Head of caudate nucleus (tissue), 42 donors: ENCODE measurements at regions not wholly inside any gene's neighbourhood (a gene's known extent, or its start where the extent isn't known, plus 50 kb on each side); places are given as distances from the start of the nearest gene placed in this dataset.

Experiments used
- DNase-seq, 42 donors: peaks; one replicate each; pipeline versions ENCODE4 v3.0.0 to v3.0.0-alpha.2; 2020 to 2021; ENCODE audit warnings: mixed read lengths in 7 of 42
- intact Hi-C: fragments of 100-400 bp; cut with DNase I; formaldehyde crosslinking; loops from one replicate; pipeline ENCODE4 v1.15.0; 2022

GRCh38 chr5:89265511-89266179 lies 382.7 kb upstream of the MEF2C start:
- intact Hi-C loops, result no loop called here
- DNase-seq, result no peak

GRCh38 chr5:89263846-89264245 lies 380.9 kb upstream of the MEF2C start:
- intact Hi-C loops, result no loop called here
- DNase-seq, result no peak

- intact Hi-C loops, result no loop called here
- no peak for DNase-seq
Observed at GRCh38 chr5:89262030-89262429, 379.0 kb upstream of the MEF2C start.

GRCh38 chr5:89260254-89260653 lies 377.3 kb upstream of the MEF2C start:
- intact Hi-C loops, result no loop called here
- no peak for DNase-seq

DNA sequence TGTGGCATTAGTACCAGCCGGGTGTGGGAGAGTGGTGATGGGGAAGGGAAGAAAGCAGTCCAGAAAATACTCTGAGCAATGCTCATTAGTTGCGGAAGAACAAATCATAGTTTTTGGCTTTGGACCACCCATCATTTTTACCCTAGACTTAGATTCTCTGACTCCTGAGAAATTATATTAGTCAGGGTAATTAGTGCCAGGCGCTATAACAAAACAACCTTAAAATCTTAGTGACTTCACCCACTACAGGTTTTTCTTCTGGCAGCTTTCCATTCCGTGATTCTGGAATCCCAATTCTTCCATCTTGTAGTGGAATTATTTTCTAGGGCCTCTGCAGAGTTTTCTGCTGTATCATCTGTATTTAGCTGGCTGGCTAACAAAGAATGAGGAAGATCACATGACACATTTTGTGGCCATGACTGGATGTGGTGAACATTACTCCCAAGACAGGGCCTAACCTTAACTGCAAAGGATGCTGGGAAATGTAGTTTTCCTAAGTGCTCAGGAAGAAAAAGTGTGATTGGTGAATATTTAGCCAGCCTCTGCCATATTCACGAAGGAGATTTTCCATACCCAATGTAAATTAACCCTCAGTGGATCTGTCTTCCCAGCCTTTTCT lies 373.0 kb upstream of the MEF2C start:
- intact Hi-C loops, result no loop called here
- no peak for DNase-seq

DNA sequence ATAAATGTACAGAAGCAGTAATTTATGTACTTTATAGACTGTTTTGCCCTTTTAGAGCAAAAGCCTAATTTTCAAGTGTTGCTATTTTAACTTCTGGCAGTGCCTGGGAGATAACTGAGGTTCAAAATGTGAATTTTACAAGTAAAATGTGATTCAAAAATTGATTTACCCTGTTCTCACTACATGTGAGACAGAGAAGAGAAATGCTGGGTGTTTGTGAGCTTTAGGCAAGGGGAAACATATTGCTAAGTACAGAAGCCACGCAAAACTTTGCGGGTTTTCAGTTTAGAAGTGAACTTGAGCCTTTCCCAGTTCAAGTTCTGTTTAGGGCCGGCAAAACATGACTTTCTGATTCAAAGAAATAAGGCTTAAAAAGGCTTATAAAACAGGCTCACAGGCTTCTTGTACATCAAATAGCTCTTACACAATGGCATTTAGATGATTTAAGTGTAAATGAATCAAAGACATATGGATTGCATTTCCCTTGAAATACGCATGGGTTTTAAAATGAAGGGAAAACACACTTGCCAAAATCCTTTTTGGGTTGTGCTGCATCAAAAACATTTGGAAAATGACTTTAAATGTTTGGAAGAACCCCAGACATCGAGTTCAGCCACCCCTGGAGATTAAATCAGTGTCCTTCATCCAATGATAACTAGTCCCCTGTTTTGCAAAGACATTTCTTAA lies 370.8 kb upstream of the MEF2C start:
- no peak for DNase-seq
- intact Hi-C loops, result no loop called here

GRCh38 chr5:89246864-89247263 lies 363.9 kb upstream of the MEF2C start:
- intact Hi-C loops, result no loop called here
- no peak for DNase-seq

DNA sequence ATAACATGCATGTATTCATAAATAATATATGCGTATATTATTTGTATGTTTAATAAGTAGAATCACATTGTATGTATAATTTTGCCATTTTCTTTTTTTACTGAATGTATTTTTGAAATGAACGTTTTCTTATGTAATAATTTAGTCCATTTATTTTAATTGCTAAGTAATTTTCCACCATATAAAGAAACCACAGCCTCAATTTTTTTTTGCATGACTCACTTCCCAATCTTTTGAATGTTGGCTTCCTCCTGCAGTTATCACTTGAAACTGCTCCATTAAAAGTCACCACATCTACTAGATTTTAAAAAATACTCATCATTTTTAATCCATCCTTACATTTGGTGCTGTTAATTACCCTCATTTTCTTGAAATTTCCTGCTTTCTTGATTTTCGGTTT lies 363.3 kb upstream of the MEF2C start:
- DNase-seq, result no peak
- intact Hi-C loops, result no loop called here

DNA sequence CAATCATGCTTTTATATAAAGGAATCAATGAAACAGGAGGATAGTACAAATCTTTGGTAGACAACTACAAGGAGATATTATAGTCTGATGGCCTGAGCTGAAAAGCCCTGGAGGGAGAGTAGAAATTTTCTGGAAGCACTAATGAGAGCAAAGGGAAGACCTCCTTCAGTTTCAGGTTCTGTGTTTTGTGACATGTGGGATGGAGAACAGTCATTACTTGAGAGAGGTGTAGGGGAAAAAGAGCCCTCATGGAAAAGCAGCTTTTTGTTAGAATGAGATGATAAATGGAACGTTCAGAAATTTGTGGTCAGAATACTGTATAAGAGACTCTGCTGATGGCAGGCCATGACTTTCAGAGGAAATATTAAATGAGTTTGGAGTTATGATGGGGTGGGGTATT lies 360.6 kb upstream of the MEF2C start:
- no peak for DNase-seq
- intact Hi-C loops, result no loop called here

DNA sequence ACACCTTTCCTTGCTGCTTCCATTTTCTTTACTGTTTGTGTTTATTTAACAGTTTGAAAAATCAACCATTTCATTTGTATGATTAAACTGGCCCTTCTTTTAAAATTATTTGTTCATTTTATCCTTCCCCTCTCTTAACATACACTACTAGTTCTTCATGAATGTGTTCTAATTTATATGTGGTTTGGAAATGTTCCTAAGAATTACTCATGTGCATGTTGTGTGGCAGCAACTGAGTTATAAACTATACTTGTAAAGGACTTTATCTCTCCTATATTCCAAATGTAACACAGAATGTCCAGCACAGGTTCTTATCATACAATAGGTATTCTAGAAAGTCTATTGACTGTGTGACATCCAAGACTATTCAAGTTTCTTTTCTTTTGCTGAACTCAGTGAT lies 358.2 kb upstream of the MEF2C start:
- DNase-seq, result no peak
- intact Hi-C loops, result no loop called here

DNA sequence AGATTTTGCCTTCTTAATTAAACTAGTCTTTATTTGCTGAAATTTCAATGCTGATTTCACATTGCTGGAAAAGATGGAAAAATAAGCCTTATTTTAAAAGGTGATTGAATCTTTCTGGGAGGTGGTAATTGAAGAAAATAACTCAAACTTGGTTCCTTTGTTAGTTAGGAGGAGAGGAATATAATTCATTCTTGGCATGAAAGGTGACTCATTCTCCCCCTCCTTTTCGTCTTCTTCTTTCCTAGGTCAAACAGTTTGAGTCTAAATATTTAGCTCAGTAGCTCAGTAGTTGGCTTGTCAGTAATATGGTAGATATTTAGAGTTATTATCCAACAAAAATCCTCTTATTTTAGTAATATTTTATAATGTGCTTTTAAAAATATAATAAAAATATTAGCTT lies 353.9 kb upstream of the MEF2C start:
- no peak for DNase-seq
- intact Hi-C loops, result no loop called here

GRCh38 chr5:89233462-89233861 lies 350.5 kb upstream of the MEF2C start:
- no peak for DNase-seq
- intact Hi-C loops, result no loop called here

- DNase-seq, result no peak
- intact Hi-C loops, result no loop called here
Observed at GRCh38 chr5:89232139-89232603, 349.2 kb upstream of the MEF2C start.

DNA sequence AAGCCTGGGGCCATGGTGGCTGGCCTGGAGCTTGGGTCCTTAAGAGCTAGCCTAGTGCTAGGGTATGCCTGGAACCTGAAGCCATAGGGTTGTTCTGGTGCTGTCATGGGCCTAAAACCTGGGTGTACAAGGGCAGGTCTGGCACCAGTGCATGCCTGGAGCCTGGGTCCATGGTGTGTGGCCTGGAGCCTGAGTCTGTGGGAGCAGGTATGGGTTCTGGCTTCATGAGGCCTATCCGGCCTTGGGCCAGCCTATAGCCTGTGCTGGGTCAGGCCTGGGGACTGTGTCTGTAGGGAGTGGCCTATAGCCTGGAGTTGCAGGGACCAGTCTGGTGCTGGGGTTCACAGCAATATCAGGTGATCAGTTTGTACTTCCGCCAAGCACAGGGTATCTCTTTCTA lies 347.2 kb upstream of the MEF2C start:
- DNase-seq, result no peak
- intact Hi-C loops, result no loop called here

DNA sequence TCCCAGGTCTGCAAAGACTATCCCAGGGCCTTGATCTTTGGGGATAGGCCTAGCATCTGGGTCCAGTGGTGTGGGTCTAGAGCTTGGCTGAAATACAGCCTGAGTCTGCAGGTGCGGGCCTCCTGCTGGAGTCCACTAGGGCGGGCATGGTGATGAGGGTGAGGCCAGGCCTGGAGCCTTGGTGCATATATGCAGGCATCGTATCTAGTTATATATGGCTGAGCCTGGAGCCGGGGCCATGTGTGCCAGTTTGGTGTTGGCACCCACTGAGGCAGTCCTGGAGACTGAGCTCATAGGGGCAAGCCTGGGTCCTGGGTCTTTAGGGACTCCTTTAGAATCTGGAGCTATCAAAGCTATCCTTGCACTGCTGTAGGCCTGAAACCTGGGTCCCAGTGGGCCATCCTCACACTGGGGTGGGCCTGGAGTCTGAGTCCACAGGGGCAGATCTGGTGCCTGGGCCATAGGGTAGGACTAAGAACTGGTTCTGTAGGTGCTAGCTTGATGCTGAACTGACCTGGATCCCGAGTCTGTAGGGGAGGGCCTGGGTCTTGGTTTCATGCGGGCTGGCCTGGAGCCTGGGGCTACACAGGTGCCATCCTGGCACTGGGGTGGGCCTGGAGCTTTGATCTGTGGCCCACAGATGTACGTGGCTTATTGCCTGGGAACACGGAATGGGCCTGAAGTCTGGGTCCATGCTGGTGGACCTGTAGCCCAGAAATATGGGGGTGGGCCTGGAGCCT lies 346.5 kb upstream of the MEF2C start:
- intact Hi-C loops, result no loop called here
- no peak for DNase-seq

DNA sequence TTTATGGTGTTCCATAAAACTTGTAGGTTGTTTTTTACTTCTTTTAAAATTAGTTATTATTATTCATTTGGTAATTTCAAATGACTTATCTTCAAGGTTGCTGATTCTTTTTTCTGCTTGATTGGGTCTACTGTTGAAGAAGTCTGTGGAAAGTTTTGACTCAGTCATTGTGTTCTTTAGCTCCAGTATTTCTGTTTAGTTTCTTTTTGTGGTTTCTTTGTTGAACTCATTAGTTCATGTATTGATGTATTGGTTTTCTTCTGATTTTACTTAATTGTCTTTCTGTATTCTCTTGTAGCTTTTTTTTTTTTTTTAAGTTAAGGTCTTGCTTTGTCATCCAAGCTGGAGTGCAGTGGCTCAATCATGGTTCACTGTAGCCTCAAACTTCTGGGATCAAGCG lies 345.4 kb upstream of the MEF2C start:
- DNase-seq, result no peak
- intact Hi-C loops, result no loop called here

DNA sequence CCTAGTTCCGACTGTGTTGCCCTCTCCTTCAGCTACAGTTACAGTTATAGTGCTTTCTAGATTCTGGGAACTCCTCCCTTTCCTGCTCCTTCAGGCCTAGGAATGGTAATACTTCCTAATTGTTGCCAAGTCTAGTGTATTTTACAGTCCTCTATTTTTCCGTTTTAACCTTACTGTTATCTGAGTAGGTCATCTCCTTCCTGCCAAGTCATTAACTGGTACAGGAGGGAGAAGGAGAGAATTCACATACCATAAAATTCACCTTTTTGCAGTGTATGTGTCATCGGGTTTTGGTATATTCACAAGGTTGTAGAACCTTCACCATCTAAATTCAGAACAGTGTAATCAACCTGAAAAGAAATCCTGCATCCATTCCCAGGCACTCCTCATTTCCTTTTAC lies 335.4 kb upstream of the MEF2C start:
- intact Hi-C loops, result no loop called here
- DNase-seq, result no peak

GRCh38 chr5:89216606-89217005 lies 333.6 kb upstream of the MEF2C start:
- DNase-seq, result no peak
- intact Hi-C loops, result no loop called here

DNA sequence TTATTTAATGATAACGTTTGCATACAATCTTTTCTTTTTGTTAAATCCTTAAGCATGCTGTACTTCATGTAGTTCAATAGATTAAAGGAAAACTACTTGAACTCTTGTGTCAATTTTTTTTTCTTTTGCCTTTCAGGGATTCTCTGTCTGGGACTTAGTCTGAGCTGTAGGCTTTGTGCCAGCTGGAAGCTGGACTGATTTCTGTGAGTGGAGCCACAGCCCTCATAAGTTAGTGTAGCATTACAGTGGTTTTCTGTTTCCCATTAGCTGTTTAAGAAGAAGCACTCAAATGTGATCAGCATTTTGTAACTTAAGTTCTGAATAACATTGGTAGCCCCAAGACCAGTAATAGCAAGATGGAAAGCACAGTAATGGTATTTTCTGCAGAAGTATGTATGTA lies 330.6 kb upstream of the MEF2C start:
- intact Hi-C loops, result no loop called here
- peak in 3 of 42 donors; percentile 3 to 26 (median 4) for DNase-seq

DNA sequence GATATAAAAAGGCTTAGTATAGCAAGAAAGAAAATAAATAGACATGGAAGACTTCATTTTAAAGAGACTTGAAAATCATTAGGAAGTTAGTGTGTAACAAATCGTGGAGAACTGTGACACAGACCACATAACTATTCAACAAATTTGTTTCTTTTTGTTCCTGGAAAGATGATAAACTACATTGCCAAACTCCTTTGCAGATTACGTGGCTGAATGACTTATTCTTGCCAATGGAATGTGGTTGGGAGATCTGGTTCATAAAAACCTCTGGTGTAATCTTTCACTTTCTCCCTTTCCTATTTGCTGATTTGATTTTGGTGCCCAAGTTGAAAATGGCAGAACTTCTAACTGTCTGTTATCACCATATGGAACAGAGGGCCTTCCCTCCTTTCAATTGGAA lies 328.9 kb upstream of the MEF2C start:
- DNase-seq, result no peak
- intact Hi-C loops, result no loop called here
